Osteoblast (primary cell): ENCODE measurements at regions not wholly inside any gene's neighbourhood (a gene's known extent, or its start where the extent isn't known, plus 50 kb on each side); places are given as distances from the start of the nearest gene placed in this dataset.

Source experiments
- DNase-seq: peaks from one replicate; pipeline ENCODE4 v3.0.0; 2011; ENCODE audit warnings: low spot score, mixed read lengths; ENCODE audit not compliant: insufficient read length; ENCODE audit errors: missing footprints
- H2AFZ ChIP-seq: 2 replicates; pipeline ENCODE4 v1.6.0; 2011; ENCODE audit warnings: mild to moderate bottlenecking, low read length
- H3K27ac ChIP-seq: 2 replicates; pipeline ENCODE4 v1.5.1; 2011; ENCODE audit warnings: mild to moderate bottlenecking, low read depth, low read length, moderate library complexity
- H3K27me3 ChIP-seq: 2 replicates; pipeline ENCODE4 v1.6.0; 2012; ENCODE audit warnings: mild to moderate bottlenecking, control low read depth, inconsistent platforms, low read length, moderate library complexity; ENCODE audit not compliant: insufficient read depth
- H3K36me3 ChIP-seq: 2 replicates; pipeline ENCODE4 v1.5.1; 2011; ENCODE audit warnings: mild to moderate bottlenecking, low read length, control low read depth, moderate library complexity; ENCODE audit not compliant: insufficient read depth
- H3K4me1 ChIP-seq: 2 replicates; pipeline ENCODE4 v1.5.1; 2011; ENCODE audit warnings: mild to moderate bottlenecking, low read length, control low read depth, moderate library complexity; ENCODE audit not compliant: insufficient read depth
- H3K4me2 ChIP-seq: 2 replicates; pipeline ENCODE4 v1.6.0; 2011; ENCODE audit warnings: mild to moderate bottlenecking, low read length; ENCODE audit not compliant: insufficient read depth
- H3K4me3 ChIP-seq: fragments of 200-600 bp; sonication (generic); 3 replicates; pipeline ENCODE4 v1.5.1; 2012; ENCODE audit warnings: mild to moderate bottlenecking, low read length, inconsistent platforms; ENCODE audit not compliant: insufficient read depth
- H3K79me2 ChIP-seq: 2 replicates; pipeline ENCODE4 v1.6.0; 2012; ENCODE audit warnings: mild to moderate bottlenecking, low read length, control low read depth, inconsistent platforms; ENCODE audit not compliant: insufficient read depth
- H3K9me3 ChIP-seq: 2 replicates; pipeline ENCODE4 v1.5.1; 2011; ENCODE audit warnings: low read depth, low read length, control low read depth
- H4K20me1 ChIP-seq: 2 replicates; pipeline ENCODE4 v1.6.0; 2012; ENCODE audit warnings: mild to moderate bottlenecking, low read length, control low read depth; ENCODE audit not compliant: insufficient read depth
- CTCF ChIP-seq: IDR thresholded peaks from 2 replicates; pipeline ENCODE4 v1.5.1; 2011; ENCODE audit warnings: mild to moderate bottlenecking, low read depth, low read length, moderate library complexity; ENCODE audit errors: extremely low read depth

GRCh38 chr6:163830641-163831040 lies 416.1 kb downstream of the QKI start:
- H2AFZ ChIP-seq, result no peak overlapping the region
- H3K4me2 ChIP-seq, result no peak overlapping the region
- no peaks in the 10 kb centered on the region for H3K27me3 ChIP-seq
- DNase-seq, result no peak
- H3K4me1 ChIP-seq, result no peaks in the 10 kb centered on the region
- no peaks in the 10 kb centered on the region for H3K79me2 ChIP-seq
- no peak overlapping the region for H3K4me3 ChIP-seq
- no peaks in the 10 kb centered on the region for H4K20me1 ChIP-seq
- H3K36me3 ChIP-seq, result no peaks in the 10 kb centered on the region
- H3K9me3 ChIP-seq, result no peaks in the 10 kb centered on the region
- no peak overlapping the region for H3K27ac ChIP-seq
- no peak for TF ChIP-seq CTCF

GRCh38 chr6:163828038-163828795 lies 413.7 kb downstream of the QKI start:
- Histone ChIP-seq H3K4me3 (no peak overlapping the region), H3K27me3 (no peaks in the 10 kb centered on the region), H3K36me3 (no peaks in the 10 kb centered on the region), H3K4me2 (no peak overlapping the region), H3K27ac (no peak overlapping the region), H3K9me3 (no peaks in the 10 kb centered on the region), H4K20me1 (no peaks in the 10 kb centered on the region), H3K79me2 (no peaks in the 10 kb centered on the region), H3K4me1 (no peaks in the 10 kb centered on the region), H2AFZ (no peak overlapping the region)
- no peak for TF ChIP-seq CTCF
- DNase-seq, result no peak

DNA sequence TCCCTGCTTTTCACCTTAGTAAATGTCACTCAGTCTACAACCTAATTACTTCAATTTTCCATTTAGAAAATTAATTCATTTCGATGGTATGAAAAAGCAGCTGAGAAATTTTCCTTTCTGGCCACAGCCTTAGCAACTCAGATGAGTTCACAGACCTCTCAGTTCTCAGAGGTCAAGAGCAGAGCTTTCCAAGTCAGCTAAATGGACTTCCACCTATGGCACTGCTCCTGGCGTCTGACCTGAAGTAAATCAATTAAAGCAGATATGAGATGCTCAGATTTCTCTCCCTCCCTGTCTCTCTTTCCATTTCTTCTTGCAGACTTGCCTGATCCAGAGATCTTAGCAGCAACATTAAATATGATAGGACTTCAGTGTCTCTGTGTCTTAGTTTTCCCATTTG lies 412.6 kb downstream of the QKI start:
- no peaks in the 10 kb centered on the region for H3K36me3 ChIP-seq
- H3K9me3 ChIP-seq, result no peaks in the 10 kb centered on the region
- TF ChIP-seq CTCF, result no peak
- no peak overlapping the region for H3K4me3 ChIP-seq
- H3K27ac ChIP-seq, result no peak overlapping the region
- H3K79me2 ChIP-seq, result no peaks in the 10 kb centered on the region
- no peak overlapping the region for H2AFZ ChIP-seq
- no peaks in the 10 kb centered on the region for H3K4me1 ChIP-seq
- no peak for DNase-seq
- H3K4me2 ChIP-seq, result no peak overlapping the region
- no peaks in the 10 kb centered on the region for H4K20me1 ChIP-seq
- no peaks in the 10 kb centered on the region for H3K27me3 ChIP-seq

GRCh38 chr6:163826629-163827028 lies 412.1 kb downstream of the QKI start:
- Histone ChIP-seq H3K27me3 (no peaks in the 10 kb centered on the region), H2AFZ (no peak overlapping the region), H3K4me2 (no peak overlapping the region), H3K27ac (no peak overlapping the region), H3K4me3 (no peak overlapping the region), H3K79me2 (no peaks in the 10 kb centered on the region), H4K20me1 (no peaks in the 10 kb centered on the region), H3K9me3 (no peaks in the 10 kb centered on the region), H3K4me1 (no peaks in the 10 kb centered on the region), H3K36me3 (no peaks in the 10 kb centered on the region)
- TF ChIP-seq CTCF, result no peak
- DNase-seq, result no peak
